Kidney capillary endothelial cell (primary cell): ENCODE measurements at regions not wholly inside any gene's neighbourhood (a gene's known extent, or its start where the extent isn't known, plus 50 kb on each side); places are given as distances from the start of the nearest gene placed in this dataset.

Experiments
- DNase-seq: peaks from one replicate; pipeline ENCODE4 v3.0.0-alpha.2; 2018; ENCODE audit warnings: low spot score

GRCh38 chr1:208903251-208903905 lies 659.2 kb upstream of the PLXNA2 start:
- no peak for DNase-seq

GRCh38 chr1:208907790-208908189 lies 663.6 kb upstream of the PLXNA2 start:
- DNase-seq, result no peak

GRCh38 chr1:208909011-208909984 lies 665.1 kb upstream of the PLXNA2 start:
- DNase-seq, result no peak

GRCh38 chr1:208910161-208910560 lies 666.0 kb upstream of the PLXNA2 start:
- no peak for DNase-seq

GRCh38 chr1:208917281-208917680 lies 666.2 kb upstream of the CAMK1G start:
- no peak for DNase-seq

GRCh38 chr1:208917723-208918122 lies 665.8 kb upstream of the CAMK1G start:
- DNase-seq, result no peak

- DNase-seq, result no peak
Observed at GRCh38 chr1:208918160-208918559, 665.4 kb upstream of the CAMK1G start.

GRCh38 chr1:208919371-208919770 lies 664.1 kb upstream of the CAMK1G start:
- peak; percentile 93 for DNase-seq

GRCh38 chr1:208921259-208921658 lies 662.3 kb upstream of the CAMK1G start:
- DNase-seq, result peak; percentile 32

- DNase-seq, result no peak
Observed at GRCh38 chr1:208923456-208923855, 660.1 kb upstream of the CAMK1G start.

GRCh38 chr1:208923946-208924720 lies 659.4 kb upstream of the CAMK1G start:
- no peak for DNase-seq

GRCh38 chr1:208924928-208925327 lies 658.6 kb upstream of the CAMK1G start:
- DNase-seq, result no peak

- DNase-seq, result peak; percentile 73
Observed at GRCh38 chr1:208928349-208929010, 655.0 kb upstream of the CAMK1G start.

- peak; percentile 78 for DNase-seq
Observed at GRCh38 chr1:208929575-208929974, 653.9 kb upstream of the CAMK1G start.

GRCh38 chr1:208931936-208932335 lies 651.6 kb upstream of the CAMK1G start:
- DNase-seq, result no peak

- DNase-seq, result no peak
Observed at GRCh38 chr1:208933984-208934525, 649.5 kb upstream of the CAMK1G start.

- no peak for DNase-seq
Observed at GRCh38 chr1:208934933-208935332, 648.6 kb upstream of the CAMK1G start.

- DNase-seq, result no peak
Observed at GRCh38 chr1:208935517-208936187, 647.9 kb upstream of the CAMK1G start.

GRCh38 chr1:208939537-208940085 lies 643.9 kb upstream of the CAMK1G start:
- no peak for DNase-seq

GRCh38 chr1:208942394-208943130 lies 641.0 kb upstream of the CAMK1G start:
- DNase-seq, result peak; percentile 60
